ENCODE measurements at regions not wholly inside any gene's neighbourhood (a gene's known extent, or its start where the extent isn't known, plus 50 kb on each side); places are given as distances from the start of the nearest gene placed in this dataset.

- Mint-ChIP-seq H3K4me3 (peak overlapping the region in 5 of 8 donors; percentile 6 to 88 (median 57)), H3K9me3 (no peaks in the 10 kb centered on the region), H3K4me1 (peaks cover 52 to 75% (median 69%) of the 10 kb centered on the region in 3 donors), H3K27ac (peak overlapping the region in 2 of 6 donors; percentile 29 to 92), H3K27me3 (no peaks in the 10 kb centered on the region), H3K36me3 (no peaks in the 10 kb centered on the region)
- DNase-seq (no peak), ATAC-seq (ENCODE audit: low read depth in 2 of 2) (no peak)
These were observed 50.6 kb upstream of the TOP3B start for GRCh38 chr22:22032906-22033802.

GRCh38 chr22:22032099-22032905, 49.7 kb upstream of the TOP3B start:
- ATAC-seq (ENCODE audit: low read depth in 2 of 2) (no peak), DNase-seq (no peak)
- Mint-ChIP-seq H3K27me3 (no peaks in the 10 kb centered on the region), H3K4me1 (peaks cover 47 to 67% (median 67%) of the 10 kb centered on the region in 3 donors), H3K36me3 (no peaks in the 10 kb centered on the region), H3K27ac (peak overlapping the region; percentile 29 to 97 (median 58)), H3K9me3 (no peaks in the 10 kb centered on the region), H3K4me3 (peak overlapping the region in 6 of 8 donors; percentile 23 to 88 (median 58))
